ENCODE measurements at regions not wholly inside any gene's neighbourhood (a gene's known extent, or its start where the extent isn't known, plus 50 kb on each side); places are given as distances from the start of the nearest gene placed in this dataset.

DNA sequence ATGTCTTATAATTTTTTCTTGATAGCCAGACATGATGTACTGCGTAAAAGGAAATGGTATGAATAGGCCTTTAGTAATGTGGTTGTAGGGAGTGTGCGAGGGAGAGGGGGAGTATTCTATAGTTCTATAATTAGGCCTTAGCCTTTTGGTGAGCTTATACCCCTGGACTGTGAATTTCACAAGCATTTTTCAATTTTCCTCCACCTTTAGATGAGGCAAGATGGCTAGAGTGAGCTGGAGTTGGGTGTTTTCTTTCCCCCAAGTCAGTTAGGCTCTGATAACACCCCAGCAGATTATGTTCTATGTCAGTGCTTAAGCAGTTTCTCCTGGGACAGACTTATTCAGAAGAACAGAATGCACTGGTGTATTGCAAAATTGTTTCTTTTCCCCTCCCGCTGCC is 210.2 kb upstream of the NPY2R start:
- Histone ChIP-seq H3K4me3 (no peak overlapping the region), H3K27me3 (no peaks in the 10 kb centered on the region), H4K20me1 (no peaks in the 10 kb centered on the region), H3K27ac (no peak overlapping the region), H3K36me3 (no peaks in the 10 kb centered on the region), H3K4me2 (no peak overlapping the region), H3K9me3 (replicated peaks in 1 of 11) (peaks cover 0 to 7% (median 0%) of the 10 kb centered on the region in 11 experiments; a peak in 3 of 22 replicates), H3K9ac (no peak overlapping the region), H3K4me1 (no peaks in the 10 kb centered on the region)
- no peak for TF ChIP-seq Cebpa-rat (IDR thresholded peaks at IDR 0.05)

DNA sequence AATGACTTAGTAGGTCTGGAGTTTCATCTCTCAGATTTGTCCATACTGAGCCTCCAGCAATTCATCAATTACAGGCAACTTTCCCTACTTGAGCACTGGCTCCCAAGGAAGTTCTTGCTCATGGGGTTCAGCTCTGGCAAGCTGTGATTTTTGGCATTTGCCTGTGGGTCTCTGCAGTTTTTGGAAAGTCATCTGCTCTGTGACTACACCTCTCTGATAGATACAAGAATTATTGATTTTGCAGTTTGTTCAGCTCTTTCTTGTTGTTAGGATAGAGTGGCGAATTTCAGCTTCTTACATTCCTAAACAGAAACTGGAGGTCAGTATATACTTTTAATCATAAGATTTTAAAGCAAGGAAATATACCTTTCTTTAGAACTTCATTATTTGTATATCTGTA is 209.7 kb upstream of the NPY2R start:
- Histone ChIP-seq H3K36me3 (no peaks in the 10 kb centered on the region), H3K27ac (no peak overlapping the region), H4K20me1 (no peaks in the 10 kb centered on the region), H3K4me1 (no peaks in the 10 kb centered on the region), H3K27me3 (no peaks in the 10 kb centered on the region), H3K9me3 (replicated peaks in 1 of 11) (peaks cover 0 to 7% (median 0%) of the 10 kb centered on the region in 11 experiments; a peak in 3 of 22 replicates), H3K9ac (no peak overlapping the region), H3K4me2 (no peak overlapping the region), H3K4me3 (no peak overlapping the region)
- TF ChIP-seq Cebpa-rat (IDR thresholded peaks at IDR 0.05): no peak

DNA sequence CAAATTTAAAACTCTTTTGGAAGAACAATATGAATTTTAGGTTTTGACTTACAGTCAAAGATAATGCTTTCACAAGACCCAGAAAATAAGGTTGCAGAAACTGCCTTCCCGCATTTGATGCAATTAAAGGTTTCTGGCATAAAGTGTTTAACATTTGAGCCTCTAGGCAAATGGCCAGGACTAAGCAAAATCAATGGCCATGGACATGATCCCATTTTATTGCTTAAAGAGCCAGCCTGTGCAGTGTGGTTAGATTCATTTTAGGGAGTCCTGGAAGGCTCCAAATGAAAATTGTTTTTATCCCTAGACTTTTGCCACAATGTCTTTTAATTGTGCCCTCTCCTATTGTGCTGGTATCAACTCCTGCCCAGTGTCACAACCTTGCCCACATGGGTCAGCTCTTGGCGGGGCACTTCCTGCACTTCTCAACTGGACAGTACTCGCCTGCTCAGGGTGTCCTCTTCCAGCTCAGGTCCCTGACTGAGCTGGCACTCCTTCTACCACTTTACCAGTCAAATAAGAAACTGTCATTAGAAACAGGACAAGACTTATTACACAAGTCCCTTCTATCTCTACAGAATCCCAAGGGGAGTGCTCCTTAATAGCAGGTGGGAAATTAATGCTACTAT is 208.4 kb upstream of the NPY2R start:
- H3K4me1 ChIP-seq: no peaks in the 10 kb centered on the region
- H3K27ac ChIP-seq: no peak overlapping the region
- no peak overlapping the region for H3K9ac ChIP-seq
- no peak for TF ChIP-seq Cebpa-rat (IDR thresholded peaks at IDR 0.05)
- no peaks in the 10 kb centered on the region for H3K36me3 ChIP-seq
- H3K4me3 ChIP-seq: no peak overlapping the region
- peaks cover 0 to 7% (median 0%) of the 10 kb centered on the region in 11 experiments; a peak in 3 of 22 replicates for H3K9me3 ChIP-seq (replicated peaks in 1 of 11)
- H3K4me2 ChIP-seq: no peak overlapping the region
- H4K20me1 ChIP-seq: no peaks in the 10 kb centered on the region
- H3K27me3 ChIP-seq: no peaks in the 10 kb centered on the region

DNA sequence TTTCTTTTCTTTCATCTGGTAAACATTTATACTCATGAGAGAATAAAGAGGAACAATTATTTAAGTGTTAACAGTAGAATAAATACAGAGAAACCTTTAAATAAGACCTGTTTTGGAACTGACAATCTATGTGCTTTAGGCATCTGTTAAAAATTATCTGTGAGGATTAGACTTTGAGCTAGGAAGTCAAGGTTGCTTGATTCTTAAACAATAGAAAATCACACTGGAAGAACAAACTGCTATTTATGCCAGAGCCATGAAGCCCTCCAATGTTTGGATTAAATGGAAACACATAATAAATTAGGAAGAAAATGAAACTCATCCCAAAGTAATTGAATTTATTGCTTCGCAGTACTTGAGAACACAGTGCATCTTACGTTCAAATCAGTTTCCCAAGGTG is 207.2 kb upstream of the NPY2R start:
- peaks cover 0 to 2% (median 0%) of the 10 kb centered on the region in 10 experiments; a peak in 1 of 20 replicates for H3K4me1 ChIP-seq
- H3K27me3 ChIP-seq: no peaks in the 10 kb centered on the region
- H3K9me3 ChIP-seq (replicated peaks in 1 of 11): peaks cover 0 to 7% (median 0%) of the 10 kb centered on the region in 11 experiments; a peak in 3 of 22 replicates
- no peaks in the 10 kb centered on the region for H3K36me3 ChIP-seq
- H3K27ac ChIP-seq: no peak overlapping the region
- H3K4me3 ChIP-seq: no peak overlapping the region
- H3K9ac ChIP-seq: no peak overlapping the region
- H4K20me1 ChIP-seq: no peaks in the 10 kb centered on the region
- no peak for TF ChIP-seq Cebpa-rat (IDR thresholded peaks at IDR 0.05)
- H3K4me2 ChIP-seq: no peak overlapping the region

DNA sequence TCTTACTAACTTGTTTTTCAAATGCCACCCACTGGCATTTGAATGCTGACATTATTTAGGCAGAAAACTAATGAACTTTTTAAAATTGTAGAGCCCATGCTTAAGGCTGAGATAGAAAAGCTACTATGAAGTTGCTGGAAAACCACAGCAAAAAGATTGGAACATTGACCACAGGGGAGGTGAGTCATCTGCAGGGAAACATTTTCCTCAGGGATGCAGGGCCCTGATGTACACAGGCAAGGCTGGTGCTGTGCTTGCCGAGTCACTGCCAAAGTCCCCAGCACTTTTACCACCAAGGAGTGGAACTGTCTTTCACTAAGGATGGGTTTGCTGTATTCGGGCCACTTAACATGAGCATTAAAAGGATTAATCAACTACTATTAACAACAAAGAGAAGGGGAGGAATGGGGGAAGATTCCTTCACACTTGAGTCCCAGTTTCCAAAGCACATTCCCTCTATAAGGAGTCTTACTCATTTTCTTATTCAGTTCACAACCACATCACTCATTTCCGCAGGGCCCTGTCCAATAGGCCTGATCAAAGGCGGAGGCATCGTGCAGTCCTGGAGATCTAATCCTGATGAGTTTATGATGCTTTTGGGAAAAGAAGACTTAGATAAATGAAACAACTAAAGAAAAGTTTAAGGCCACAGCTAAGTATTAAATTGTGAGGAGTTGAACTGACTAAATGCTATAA is 202.9 kb upstream of the NPY2R start:
- H3K4me3 ChIP-seq: no peak overlapping the region

DNA sequence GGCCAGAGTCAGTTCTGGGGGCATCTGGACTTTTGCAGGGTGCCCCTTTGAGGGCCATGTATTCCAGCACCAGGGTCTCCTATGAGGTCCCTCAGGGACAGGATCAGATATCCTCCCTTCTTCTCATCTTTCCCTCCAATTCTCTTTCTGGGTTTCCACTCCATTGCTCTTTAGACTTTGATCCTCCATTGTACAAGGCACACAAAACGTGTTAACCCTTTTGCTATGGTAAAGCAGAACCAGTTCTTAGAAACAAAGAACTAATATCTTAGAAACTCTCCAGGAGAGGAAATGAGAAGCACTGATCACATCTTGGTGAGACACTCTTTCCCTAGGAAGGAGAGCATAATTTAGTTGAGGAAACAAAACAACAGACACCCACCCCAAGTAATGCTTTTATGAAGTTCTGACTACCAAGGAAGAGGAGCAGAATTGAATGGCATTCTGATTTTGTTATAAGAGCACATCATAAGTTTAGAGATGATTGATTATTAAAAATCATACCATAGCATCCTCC is 200.7 kb upstream of the NPY2R start:
- peak overlapping the region in 3 of 11 experiments; percentile 6 to 32 (median 27); a peak in 6 of 22 replicates for H3K4me2 ChIP-seq
- no peak overlapping the region for H3K4me3 ChIP-seq
- H3K27me3 ChIP-seq: no peaks in the 10 kb centered on the region
- 0 out of 22 replicates have a peak, but pooled peaks cover 0 to 2% (median 0%) of the 10 kb centered on the region in 11 experiments for H3K9me3 ChIP-seq (replicated peaks in 1 of 11)
- peaks cover 0 to 15% (median 0%) of the 10 kb centered on the region in 10 experiments; a peak in 4 of 20 replicates for H3K4me1 ChIP-seq
- no peak overlapping the region for H3K27ac ChIP-seq
- no peaks in the 10 kb centered on the region for H4K20me1 ChIP-seq
- no peaks in the 10 kb centered on the region for H3K36me3 ChIP-seq
- TF ChIP-seq Cebpa-rat (IDR thresholded peaks at IDR 0.05): no peak
- no peak overlapping the region for H3K9ac ChIP-seq

More for the DNA sequence above, 202.9 kb upstream of the NPY2R start:
- no peaks in the 10 kb centered on the region for H3K27me3 ChIP-seq
- H3K4me1 ChIP-seq: peaks cover 0 to 15% (median 0%) of the 10 kb centered on the region in 10 experiments; a peak in 4 of 20 replicates
- TF ChIP-seq Cebpa-rat (IDR thresholded peaks at IDR 0.05): no peak
- H3K36me3 ChIP-seq: no peaks in the 10 kb centered on the region
- no peak overlapping the region for H3K27ac ChIP-seq
- H3K9me3 ChIP-seq (replicated peaks in 1 of 11): 0 out of 22 replicates have a peak, but pooled peaks cover 0 to 2% (median 0%) of the 10 kb centered on the region in 11 experiments
- H4K20me1 ChIP-seq: no peaks in the 10 kb centered on the region
- no peak overlapping the region for H3K4me2 ChIP-seq
- H3K9ac ChIP-seq: no peak overlapping the region

GRCh38 chr4:155008389-155008788 is 200.0 kb upstream of the NPY2R start:
- Histone ChIP-seq H3K27me3 (no peaks in the 10 kb centered on the region), H3K36me3 (no peaks in the 10 kb centered on the region), H3K4me2 (peak overlapping the region in 3 of 11 experiments; percentile 6 to 27 (median 11); a peak in 4 of 22 replicates), H3K9me3 (replicated peaks in 1 of 11) (0 out of 22 replicates have a peak, but pooled peaks cover 0 to 2% (median 0%) of the 10 kb centered on the region in 11 experiments), H3K4me3 (no peak overlapping the region), H3K4me1 (peaks cover 0 to 15% (median 0%) of the 10 kb centered on the region in 10 experiments; a peak in 4 of 20 replicates), H3K9ac (no peak overlapping the region), H4K20me1 (no peaks in the 10 kb centered on the region), H3K27ac (no peak overlapping the region)
- no peak for TF ChIP-seq Cebpa-rat (IDR thresholded peaks at IDR 0.05)

DNA sequence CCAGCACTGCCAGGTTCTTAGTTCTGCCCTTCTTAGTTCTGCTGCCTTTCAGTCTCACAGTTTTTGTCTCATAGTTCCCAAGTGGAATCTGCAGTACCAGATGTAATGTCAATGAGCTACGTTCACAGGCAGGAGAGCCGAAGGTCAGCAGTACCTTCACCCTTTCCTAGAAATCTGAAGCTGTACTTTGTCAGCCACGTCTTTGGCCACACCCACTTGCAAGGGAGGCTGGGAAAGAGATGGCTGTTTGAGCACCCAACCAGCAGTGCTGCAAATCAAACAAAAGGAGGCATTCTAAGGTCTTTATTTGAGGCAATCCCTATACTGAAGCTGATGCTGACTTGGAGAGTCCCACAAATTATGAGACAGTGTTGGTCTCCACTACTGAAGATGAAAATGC is 199.1 kb upstream of the NPY2R start:
- Histone ChIP-seq H3K4me2 (no peak overlapping the region), H3K27ac (no peak overlapping the region), H3K4me1 (peaks cover 0 to 15% (median 0%) of the 10 kb centered on the region in 10 experiments; a peak in 4 of 20 replicates), H3K36me3 (no peaks in the 10 kb centered on the region), H3K27me3 (no peaks in the 10 kb centered on the region), H3K9ac (no peak overlapping the region), H3K4me3 (no peak overlapping the region), H3K9me3 (replicated peaks in 1 of 11) (0 out of 22 replicates have a peak, but pooled peaks cover 0 to 2% (median 0%) of the 10 kb centered on the region in 11 experiments), H4K20me1 (no peaks in the 10 kb centered on the region)
- TF ChIP-seq Cebpa-rat (IDR thresholded peaks at IDR 0.05): no peak

DNA sequence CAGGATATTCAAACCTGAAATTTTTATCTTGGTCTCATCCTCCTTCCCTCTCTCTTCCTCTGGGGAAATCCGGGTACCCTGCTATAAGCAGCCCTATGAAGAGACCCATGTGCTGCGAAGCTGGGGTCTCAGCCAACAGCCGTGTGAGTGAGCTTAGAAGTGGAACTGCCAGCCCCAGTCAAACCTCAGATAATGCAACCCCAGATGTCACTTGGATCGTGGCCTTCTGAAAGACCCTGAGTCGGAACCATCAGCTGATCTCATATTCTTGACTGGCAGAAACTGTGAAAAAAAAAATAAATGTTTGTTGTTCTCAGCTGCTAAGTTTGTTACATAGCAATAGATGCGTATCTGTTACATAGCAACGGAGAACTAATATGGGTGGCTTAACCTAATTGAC is 198.1 kb upstream of the NPY2R start:
- no peaks in the 10 kb centered on the region for H4K20me1 ChIP-seq
- H3K4me2 ChIP-seq: no peak overlapping the region
- H3K4me1 ChIP-seq: peaks cover 0 to 15% (median 0%) of the 10 kb centered on the region in 10 experiments; a peak in 4 of 20 replicates
- no peak for TF ChIP-seq Cebpa-rat (IDR thresholded peaks at IDR 0.05)
- no peak overlapping the region for H3K27ac ChIP-seq
- no peak overlapping the region for H3K4me3 ChIP-seq
- H3K27me3 ChIP-seq: no peaks in the 10 kb centered on the region
- H3K9ac ChIP-seq: no peak overlapping the region
- no peaks in the 10 kb centered on the region for H3K36me3 ChIP-seq
- 0 out of 22 replicates have a peak, but pooled peaks cover 0 to 2% (median 0%) of the 10 kb centered on the region in 11 experiments for H3K9me3 ChIP-seq (replicated peaks in 1 of 11)
